OCI-LY3 (cell line): ENCODE measurements at regions not wholly inside any gene's neighbourhood (a gene's known extent, or its start where the extent isn't known, plus 50 kb on each side); places are given as distances from the start of the nearest gene placed in this dataset.

Experiments used
- H2AFZ ChIP-seq: fragments of 200-600, 300-600 bp; shearing (Covaris generic); 2 replicates; pipeline ENCODE4 v1.6.0; 2014; ENCODE audit warnings: antibody characterized with exemption, low read depth, low read length
- H3K27ac ChIP-seq: fragments of 200-600, 300-600 bp; sonication (generic); 2 replicates; pipeline ENCODE4 v1.5.1; 2014; ENCODE audit warnings: mild to moderate bottlenecking, low read length, moderate library complexity, mixed read lengths
- H3K27me3 ChIP-seq: fragments of 200-600, 300-600 bp; sonication (generic); 2 replicates; pipeline ENCODE4 v1.6.1; 2014; ENCODE audit warnings: low read depth, low read length, mixed read lengths
- H3K36me3 ChIP-seq: fragments of 200-600, 300-600 bp; sonication (generic); replicated peaks from 2 replicates; pipeline ENCODE3; 2014; ENCODE audit warnings: low read depth, low read length, mixed read lengths
- H3K4me1 ChIP-seq: fragments of 300-600, 200-600 bp; sonication (generic); 2 replicates; pipeline ENCODE4 v1.6.1; 2014; ENCODE audit warnings: low read length, mixed read lengths
- H3K4me2 ChIP-seq: fragments of 200-600, 300-600 bp; sonication (generic); 2 replicates; pipeline ENCODE4 v1.6.1; 2014; ENCODE audit warnings: low read length, mixed read lengths
- H3K4me3 ChIP-seq: fragments of 300-600, 200-600 bp; sonication (generic); 2 replicates; pipeline ENCODE4 v1.5.1; 2014; ENCODE audit warnings: antibody characterized with exemption, mild to moderate bottlenecking, low read length, moderate library complexity
- H3K79me2 ChIP-seq: fragments of 300-600, 200-600 bp; shearing (Covaris generic); 2 replicates; pipeline ENCODE4 v1.6.1; 2014; ENCODE audit warnings: mild to moderate bottlenecking, low read length, mixed read lengths
- H3K9ac ChIP-seq: fragments of 300-600, 200-600 bp; shearing (Covaris generic); 2 replicates; pipeline ENCODE4 v1.6.0; 2014; ENCODE audit warnings: mild to moderate bottlenecking, low read length, moderate library complexity
- H3K9me3 ChIP-seq: fragments of 200-600, 300-600 bp; shearing (Covaris generic); 2 replicates; pipeline ENCODE4 v1.6.1; 2014; ENCODE audit warnings: low read length, mixed read lengths; ENCODE audit not compliant: insufficient read depth
- H4K20me1 ChIP-seq: fragments of 200-600, 300-600 bp; sonication (generic); 2 replicates; pipeline ENCODE4 v1.6.1; 2016; ENCODE audit warnings: low read length, mixed read lengths; ENCODE audit not compliant: insufficient read depth
- CTCF ChIP-seq: fragments of 200-600, 300-600 bp; sonication (generic); IDR thresholded peaks from 2 replicates; pipeline ENCODE4 v1.5.1; 2014; ENCODE audit warnings: antibody characterized with exemption, low read length, low read depth
- EZH2phosphoT487 ChIP-seq: fragments of 200-600 bp; shearing (Covaris generic); IDR thresholded peaks from 2 replicates; pipeline ENCODE4 v1.6.1; 2018; ENCODE audit warnings: antibody characterized with exemption, mixed run types, low read depth

- H3K27me3 ChIP-seq, result no peaks in the 10 kb centered on the region
- H3K9ac ChIP-seq, result no peak overlapping the region
- peaks cover 21% of the 10 kb centered on the region for H3K4me1 ChIP-seq
- TF ChIP-seq CTCF (no peak), EZH2phosphoT487 (no peak)
- H4K20me1 ChIP-seq, result no peaks in the 10 kb centered on the region
- peaks cover 2% of the 10 kb centered on the region; the same call in 1 of the 2 replicates for H3K9me3 ChIP-seq
- no peak overlapping the region for H3K27ac ChIP-seq
- no peak overlapping the region for H3K4me2 ChIP-seq
- H3K79me2 ChIP-seq, result no peaks in the 10 kb centered on the region
- peaks cover 13% of the 10 kb centered on the region for H3K36me3 ChIP-seq
- no peak overlapping the region for H2AFZ ChIP-seq
- H3K4me3 ChIP-seq, result no peak overlapping the region
Measured at GRCh38 chr10:31587691-31588090, 268.7 kb downstream of the ZEB1 start.

GRCh38 chr10:31586723-31587638, 268.0 kb downstream of the ZEB1 start:
- peaks cover 7% of the 10 kb centered on the region for H3K36me3 ChIP-seq
- no peak overlapping the region for H3K4me3 ChIP-seq
- TF ChIP-seq EZH2phosphoT487 (no peak), CTCF (no peak)
- H3K27ac ChIP-seq, result no peak overlapping the region
- H3K79me2 ChIP-seq, result no peaks in the 10 kb centered on the region
- no peak overlapping the region for H3K4me2 ChIP-seq
- H3K9me3 ChIP-seq, result no peaks in the 10 kb centered on the region; the same call in 1 of the 2 replicates
- H3K9ac ChIP-seq, result no peak overlapping the region
- no peaks in the 10 kb centered on the region for H3K27me3 ChIP-seq
- H2AFZ ChIP-seq, result no peak overlapping the region
- H3K4me1 ChIP-seq, result peaks cover 28% of the 10 kb centered on the region
- no peaks in the 10 kb centered on the region for H4K20me1 ChIP-seq

DNA sequence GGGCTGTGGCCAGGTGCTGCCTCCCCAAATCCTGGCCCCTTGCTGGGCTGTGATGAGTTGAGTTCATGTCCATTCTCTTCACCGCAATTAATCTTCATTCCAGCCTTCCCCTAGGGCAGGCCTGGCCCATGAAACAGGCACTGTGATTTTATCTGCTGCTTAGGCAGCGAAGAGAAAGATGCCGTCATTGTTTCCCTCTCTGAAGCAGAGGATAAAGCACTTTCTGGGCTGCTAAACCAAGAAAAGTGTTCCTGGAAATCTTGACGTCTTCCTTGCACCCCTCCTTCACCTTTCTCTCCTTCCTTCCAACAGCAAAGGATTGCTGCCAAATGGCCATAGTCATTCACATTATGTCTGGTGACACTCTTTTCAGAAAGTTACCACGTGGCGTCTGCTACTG, 265.9 kb downstream of the ZEB1 start:
- H4K20me1 ChIP-seq, result no peaks in the 10 kb centered on the region
- no peak overlapping the region for H3K27ac ChIP-seq
- peaks cover 20% of the 10 kb centered on the region for H3K4me1 ChIP-seq

GRCh38 chr10:31584098-31584631, 265.1 kb downstream of the ZEB1 start:
- H4K20me1 ChIP-seq, result no peaks in the 10 kb centered on the region
- no peaks in the 10 kb centered on the region for H3K36me3 ChIP-seq
- H3K9ac ChIP-seq, result no peak overlapping the region
- H3K4me2 ChIP-seq, result no peak overlapping the region
- H3K79me2 ChIP-seq, result no peaks in the 10 kb centered on the region
- no peak for TF ChIP-seq EZH2phosphoT487
- no peak for TF ChIP-seq CTCF
- peaks cover 24% of the 10 kb centered on the region for H3K4me1 ChIP-seq
- H2AFZ ChIP-seq, result no peak overlapping the region
- no peaks in the 10 kb centered on the region for H3K27me3 ChIP-seq
- no peaks in the 10 kb centered on the region for H3K9me3 ChIP-seq
- H3K4me3 ChIP-seq, result no peak overlapping the region
- no peak overlapping the region for H3K27ac ChIP-seq

More for the DNA sequence above, 265.9 kb downstream of the ZEB1 start:
- Histone ChIP-seq H3K9me3 (no peaks in the 10 kb centered on the region), H3K4me2 (no peak overlapping the region), H3K27me3 (no peaks in the 10 kb centered on the region), H3K79me2 (no peaks in the 10 kb centered on the region), H3K4me3 (no peak overlapping the region), H3K9ac (no peak overlapping the region), H3K36me3 (no peaks in the 10 kb centered on the region), H2AFZ (no peak overlapping the region)
- TF ChIP-seq EZH2phosphoT487, result no peak
